H1 (cell line): ENCODE measurements at regions not wholly inside any gene's neighbourhood (a gene's known extent, or its start where the extent isn't known, plus 50 kb on each side); places are given as distances from the start of the nearest gene placed in this dataset.

ENCODE experiments used
- CTCF ChIA-PET: fragments of 300-600 bp; sonication (Branson Sonifier 250); formaldehyde crosslinking; loops from one replicate; lab custom pipeline; 2021; ENCODE audit not compliant: partially characterized antibody; lab: Charles Lee
- POLR2A ChIA-PET: fragments of 300-600 bp; sonication (Branson Sonifier 250); formaldehyde crosslinking; loops from one replicate; lab custom pipeline; 2021; ENCODE audit warnings: inconsistent platforms; ENCODE audit not compliant: partially characterized antibody; lab: Charles Lee
- DNase-seq, 2 experiments: peaks; one replicate each; pipeline versions ENCODE4 v3.0.0 to v3.0.0-alpha.2; 2010 to 2022; ENCODE audit warnings: low spot score in 2 of 2, low read depth in 1 of 2, mixed read lengths in 1 of 2
- FAIRE-seq: peaks from 2 replicates; lab custom pipeline; 2011; peaks lifted over from hg19 to GRCh38; lab: Jason Lieb, UNC
- H2AFZ ChIP-seq: 2 replicates; pipeline ENCODE4 v1.8.1; 2012; ENCODE audit warnings: low read length, inconsistent platforms
- H2AK5ac ChIP-seq: 2 replicates; pipeline ENCODE4 v1.6.1; 2013; ENCODE audit warnings: low read depth, low read length
- H2BK120ac ChIP-seq: replicated peaks from 2 replicates; pipeline ENCODE3; 2013; ENCODE audit warnings: low read depth, low read length, inconsistent platforms
- H2BK12ac ChIP-seq: 2 replicates; pipeline ENCODE4 v1.6.1; 2013; ENCODE audit warnings: low read depth, low read length
- H2BK15ac ChIP-seq: 2 replicates; pipeline ENCODE4 v1.6.1; 2013; ENCODE audit warnings: low read length
- H2BK20ac ChIP-seq: 2 replicates; pipeline ENCODE4 v1.6.1; 2013; ENCODE audit warnings: low read length
- H2BK5ac ChIP-seq: 2 replicates; pipeline ENCODE4 v1.6.1; 2013; ENCODE audit warnings: low read depth, low read length
- H3K14ac ChIP-seq: 2 replicates; pipeline ENCODE4 v1.6.1; 2013; ENCODE audit warnings: inconsistent platforms; ENCODE audit not compliant: insufficient read length
- H3K18ac ChIP-seq: 2 replicates; pipeline ENCODE4 v1.6.1; 2013; ENCODE audit warnings: low read length; ENCODE audit errors: extremely low read depth
- H3K23ac ChIP-seq: 2 replicates; pipeline ENCODE4 v1.6.1; 2013; ENCODE audit warnings: inconsistent platforms; ENCODE audit not compliant: insufficient read length
- H3K23me2 ChIP-seq: 2 replicates; pipeline ENCODE4 v1.6.1; 2013; ENCODE audit warnings: low read depth, low read length
- H3K27ac ChIP-seq: 2 replicates; pipeline ENCODE4 v1.6.1; 2011; ENCODE audit warnings: low read depth, low read length, inconsistent platforms
- H3K27me3 ChIP-seq, 4 experiments: replicated peaks in 1 of 4; 1 replicate in 1 of 4; 2 replicates in 3 of 4; pipeline versions ENCODE4 v1.6.1 to v1.8.1; 2011 to 2013; ENCODE audit warnings: low read length in 3 of 4, mild to moderate bottlenecking in 3 of 4, inconsistent platforms in 2 of 4, mixed read lengths in 2 of 4, moderate library complexity in 1 of 4; ENCODE audit not compliant: control insufficient read depth in 3 of 4, insufficient read depth in 3 of 4; ENCODE audit errors: extremely low read depth in 1 of 4
- H3K36me3 ChIP-seq, 4 experiments: 2 replicates each; pipeline versions ENCODE4 v1.6.1 to v1.8.1; 2011 to 2013; ENCODE audit warnings: mild to moderate bottlenecking in 4 of 4, low read length in 3 of 4, moderate library complexity in 2 of 4, control low read depth in 1 of 4, inconsistent platforms in 1 of 4; ENCODE audit not compliant: insufficient read depth in 4 of 4, control insufficient read depth in 2 of 4
- H3K4ac ChIP-seq: replicated peaks from 2 replicates; pipeline ENCODE3; 2013; ENCODE audit warnings: low read length, low read depth, mixed read lengths, inconsistent platforms; ENCODE audit not compliant: insufficient read length
- H3K4me1 ChIP-seq, 4 experiments: replicated peaks in 1 of 4; 1 replicate in 1 of 4; 2 replicates in 3 of 4; pipeline versions ENCODE4 v1.6.1 to v1.8.1; 2011 to 2013; ENCODE audit warnings: low read length in 3 of 4, inconsistent platforms in 2 of 4, mixed read lengths in 1 of 4; ENCODE audit not compliant: insufficient read depth in 4 of 4, control insufficient read depth in 3 of 4
- H3K4me2 ChIP-seq, 2 experiments: 2 replicates each; pipeline versions ENCODE4 v1.6.1 to v1.8.1; 2011 to 2013; ENCODE audit warnings: low read depth in 2 of 2, low read length in 2 of 2, control low read depth in 1 of 2, inconsistent platforms in 1 of 2, mild to moderate bottlenecking in 1 of 2; ENCODE audit not compliant: insufficient read depth in 1 of 2
- H3K4me3 ChIP-seq, 4 experiments: fragments of 200-600, 300-600 bp in 1 of 4; sonication (generic), shearing (Covaris generic), sonication (Bioruptor Twin) in 1 of 4; 2 replicates each; pipeline versions ENCODE4 v1.5.1 to v1.8.1; 2011 to 2016; ENCODE audit warnings: low read length in 4 of 4, low read depth in 3 of 4, control low read depth in 2 of 4, inconsistent platforms in 2 of 4, mild to moderate bottlenecking in 2 of 4, mixed read lengths in 1 of 4, moderate library complexity in 1 of 4; ENCODE audit not compliant: insufficient read depth in 2 of 4; ENCODE audit errors: extremely low read depth in 1 of 4
- H3K56ac ChIP-seq: replicated peaks from 2 replicates; pipeline ENCODE3; 2013; ENCODE audit warnings: low read depth, mild to moderate bottlenecking, mixed read lengths, low read length, inconsistent platforms; ENCODE audit not compliant: insufficient read length
- H3K79me1 ChIP-seq: 2 replicates; pipeline ENCODE4 v1.6.1; 2013; ENCODE audit warnings: low read depth, low read length, control low read depth
- H3K79me2 ChIP-seq, 2 experiments: 2 replicates each; pipeline versions ENCODE4 v1.6.1 to v1.8.1; 2012 to 2013; ENCODE audit warnings: low read length in 2 of 2, mild to moderate bottlenecking in 2 of 2, inconsistent platforms in 1 of 2; ENCODE audit not compliant: insufficient read depth in 2 of 2, control insufficient read depth in 1 of 2
- H3K9ac ChIP-seq, 4 experiments: replicated peaks in 1 of 4; 1 replicate in 1 of 4; 2 replicates in 3 of 4; pipeline versions ENCODE4 v1.6.1 to v1.8.1; 2011 to 2013; ENCODE audit warnings: low read depth in 3 of 4, low read length in 3 of 4, control low read depth in 2 of 4, mild to moderate bottlenecking in 2 of 4, moderate library complexity in 2 of 4, inconsistent platforms in 1 of 4; ENCODE audit errors: extremely low read depth in 1 of 4
- H3K9me3 ChIP-seq, 2 experiments: 2 replicates each; pipeline versions ENCODE4 v1.6.1 to v1.8.1; 2012 to 2013; ENCODE audit warnings: mild to moderate bottlenecking in 2 of 2, moderate library complexity in 2 of 2, control low read depth in 1 of 2, inconsistent platforms in 1 of 2, low read depth in 1 of 2, low read length in 1 of 2, mixed read lengths in 1 of 2; ENCODE audit not compliant: insufficient read depth in 2 of 2
- H4K20me1 ChIP-seq, 2 experiments: replicated peaks in 1 of 2; 2 replicates each; pipeline versions ENCODE3 to v1.8.1; 2011 to 2013; ENCODE audit warnings: inconsistent platforms in 2 of 2, low read length in 2 of 2, mild to moderate bottlenecking in 1 of 2; ENCODE audit not compliant: insufficient read depth in 2 of 2, control insufficient read depth in 1 of 2
- H4K5ac ChIP-seq: 2 replicates; pipeline ENCODE4 v1.6.1; 2013; ENCODE audit warnings: low read length, low read depth, mixed read lengths, inconsistent platforms; ENCODE audit not compliant: insufficient read length
- H4K8ac ChIP-seq: 2 replicates; pipeline ENCODE4 v1.8.0; 2013; ENCODE audit warnings: mild to moderate bottlenecking, moderate library complexity, low read length, inconsistent platforms; ENCODE audit not compliant: insufficient read depth; ENCODE audit errors: extremely low read depth
- H4K91ac ChIP-seq: replicated peaks from 2 replicates; pipeline ENCODE3; 2013; ENCODE audit warnings: low read length, mixed read lengths, inconsistent platforms; ENCODE audit not compliant: insufficient read length
- ASH2L ChIP-seq: fragments of 200-600, 300-600 bp; sonication (generic); IDR thresholded peaks from one replicate; pipeline ENCODE4 v1.7.1; 2017; ENCODE audit warnings: low read length
- BCL11A ChIP-seq, 2 experiments: IDR thresholded peaks; one replicate each; pipeline ENCODE4 v1.6.1; 2011; ENCODE audit warnings: low read depth in 2 of 2, low read length in 2 of 2, mild to moderate bottlenecking in 2 of 2
- CHD2 ChIP-seq: IDR thresholded peaks from 2 replicates; pipeline ENCODE4 v1.6.1; 2012; ENCODE audit warnings: low read length, improper control_type of control experiment
- GTF2F1 ChIP-seq: IDR thresholded peaks from 2 replicates; pipeline ENCODE4 v1.6.1; 2012; ENCODE audit warnings: low read depth, low read length, improper control_type of control experiment, borderline replicate concordance
- WGBS, 2 experiments: shearing (Covaris generic) in 1 of 2; methylation state at CpG; one replicate each; pipeline versions ENCODE4 v1.1.6 to v1.1.7; 2013 to 2015; ENCODE audit warnings: low lambda C conversion rate in 2 of 2, mixed read lengths in 2 of 2, inconsistent platforms in 1 of 2, low coverage in 1 of 2, missing lambda C conversion rate in 1 of 2; ENCODE audit not compliant: insufficient replicate concordance in 2 of 2, insufficient coverage in 1 of 2, insufficient read length in 1 of 2; ENCODE audit errors: extremely low coverage in 1 of 2, missing lambda C conversion rate in 1 of 2; 5-methylcytosine and 5-hydroxymethylcytosine counted together

DNA sequence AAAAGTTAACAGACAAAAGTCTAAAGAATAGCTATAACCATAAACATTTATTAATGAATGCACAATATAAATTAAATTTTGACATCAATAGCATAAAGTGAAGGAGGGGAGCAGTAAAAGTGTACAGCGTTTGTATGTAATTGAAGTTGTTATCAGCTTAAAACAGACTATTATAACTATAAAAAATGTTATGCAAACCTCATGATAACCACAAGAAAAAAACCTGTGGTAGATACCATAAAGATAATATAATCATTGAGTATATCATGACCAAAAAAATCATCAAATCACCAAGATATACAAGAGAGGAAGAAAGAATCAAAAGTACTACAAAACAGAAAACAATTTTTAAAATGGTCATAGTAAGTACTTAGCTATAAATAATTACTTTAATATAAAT lies 122.1 kb upstream of the ID2 start:
- Histone ChIP-seq H3K27ac (no peak overlapping the region), H2BK5ac (no peak overlapping the region), H2BK20ac (no peak overlapping the region), H3K23me2 (no peaks in the 10 kb centered on the region), H3K9me3 (peaks cover 3 to 6% of the 10 kb centered on the region in 2 experiments; a peak in 2 of 4 replicates), H4K5ac (no peak overlapping the region), H2BK120ac (no peak overlapping the region), H2AFZ (no peak overlapping the region), H3K18ac (no peak overlapping the region), H3K56ac (no peak overlapping the region), H3K9ac (no peak overlapping the region), H3K79me1 (no peaks in the 10 kb centered on the region), H2AK5ac (no peak overlapping the region), H4K91ac (no peak overlapping the region), H2BK15ac (no peak overlapping the region), H3K4me1 (no peaks in the 10 kb centered on the region), H2BK12ac (no peak overlapping the region), H3K4me3 (no peak overlapping the region), H3K27me3 (no peaks in the 10 kb centered on the region), H3K4ac (no peak overlapping the region), H3K36me3 (no peaks in the 10 kb centered on the region), H4K8ac (no peak overlapping the region), H3K79me2 (no peaks in the 10 kb centered on the region), H3K23ac (no peak overlapping the region), H3K14ac (no peak overlapping the region), H4K20me1 (no peaks in the 10 kb centered on the region), H3K4me2 (no peak overlapping the region)
- DNase-seq: no peak
- 87% methylated on average over 1 of the region's 1 CpG; no CpG with 5 or more reads in 1 of the 2 experiments for WGBS, 2 experiments
- ChIA-PET POLR2A (no interaction called here), CTCF (interaction anchor here (0.7 to 1.5 kb wide), 5 partner anchors 13 to 95 kb away, joined by 4 to 5 read pairs (median 4); no protein-coding TSS in a partner anchor)
- FAIRE-seq: no peak
- TF ChIP-seq GTF2F1: no peak
- TF ChIP-seq BCL11A (IDR thresholded peaks at IDR 0.05; ENCODE audit: low read depth in 2 of 2, low read length in 2 of 2): no peak
- TF ChIP-seq CHD2: no peak
- no peak for TF ChIP-seq ASH2L
